Lung (tissue), 11 donors: ENCODE measurements at regions not wholly inside any gene's neighbourhood (a gene's known extent, or its start where the extent isn't known, plus 50 kb on each side); places are given as distances from the start of the nearest gene placed in this dataset.

Experiments
- ATAC-seq: fragments of 200-7000 bp; cut with Tn5 transposase; one replicate; pipeline ENCODE4 v1.9.1; 2020; ENCODE audit warnings: moderate number of reproducible peaks; ENCODE audit not compliant: insufficient read depth, low FRiP score
- DNase-seq, 3 donors: peaks; one replicate each; pipeline ENCODE4 v3.0.0-alpha.2; 2013 to 2017
- H3K27ac ChIP-seq, 2 donors: one replicate each; pipeline ENCODE4 v1.5.1; 2013; ENCODE audit warnings: mild to moderate bottlenecking in 2 of 2, moderate library complexity in 2 of 2, control low read depth in 1 of 2, inconsistent platforms in 1 of 2, low read depth in 1 of 2, low read length in 1 of 2
- H3K27me3 ChIP-seq, 3 donors: one replicate each; pipeline ENCODE4 v1.5.1; 2013; ENCODE audit warnings: low read length in 2 of 3; ENCODE audit not compliant: control insufficient read depth in 3 of 3, insufficient read depth in 3 of 3
- H3K36me3 ChIP-seq, 4 donors: one replicate each; pipeline ENCODE4 v1.5.1; 2013; ENCODE audit warnings: low read length in 4 of 4, mild to moderate bottlenecking in 1 of 4, moderate library complexity in 1 of 4; ENCODE audit not compliant: control insufficient read depth in 4 of 4, insufficient read depth in 4 of 4
- H3K4me1 ChIP-seq, 5 donors: one replicate each; pipeline ENCODE4 v1.5.1; 2013; ENCODE audit warnings: low read length in 5 of 5, mild to moderate bottlenecking in 2 of 5, moderate library complexity in 1 of 5; ENCODE audit not compliant: control insufficient read depth in 5 of 5, insufficient read depth in 5 of 5
- H3K4me3 ChIP-seq: one replicate; pipeline ENCODE4 v1.5.1; 2013; ENCODE audit warnings: mild to moderate bottlenecking, control low read depth, moderate library complexity
- H3K9ac ChIP-seq, 2 donors: one replicate each; pipeline ENCODE4 v1.5.1; 2013; ENCODE audit warnings: low read length in 2 of 2, control low read depth in 1 of 2; ENCODE audit not compliant: insufficient read depth in 1 of 2
- H3K9me3 ChIP-seq, 4 donors: one replicate each; pipeline ENCODE4 v1.5.1; 2013; ENCODE audit warnings: low read length in 3 of 4, mild to moderate bottlenecking in 1 of 4, moderate library complexity in 1 of 4; ENCODE audit not compliant: control insufficient read depth in 4 of 4, insufficient read depth in 3 of 4
- WGBS, 2 donors: extraction: QIAGEN DNeasy Blood & Tissue Kit; methylation state at CpG; one replicate each; pipeline ENCODE4 v1.1.7; 2013; 5-methylcytosine and 5-hydroxymethylcytosine counted together
- TF ChIP-seq, protein P1 (sequence below): IDR thresholded peaks from 2 replicates; pipeline ENCODE4 v1.5.1; 2012; ENCODE audit warnings: mild to moderate bottlenecking; ENCODE audit errors: control extremely low read depth, extremely low read depth
- donor health status: control.
- donor health status: control.
- donor health status: Bipolar disorder and iron deficiency.
- donor health status: healthy.
- donor health status: DM: yes; HTN: yes; CAD: no.

DNA sequence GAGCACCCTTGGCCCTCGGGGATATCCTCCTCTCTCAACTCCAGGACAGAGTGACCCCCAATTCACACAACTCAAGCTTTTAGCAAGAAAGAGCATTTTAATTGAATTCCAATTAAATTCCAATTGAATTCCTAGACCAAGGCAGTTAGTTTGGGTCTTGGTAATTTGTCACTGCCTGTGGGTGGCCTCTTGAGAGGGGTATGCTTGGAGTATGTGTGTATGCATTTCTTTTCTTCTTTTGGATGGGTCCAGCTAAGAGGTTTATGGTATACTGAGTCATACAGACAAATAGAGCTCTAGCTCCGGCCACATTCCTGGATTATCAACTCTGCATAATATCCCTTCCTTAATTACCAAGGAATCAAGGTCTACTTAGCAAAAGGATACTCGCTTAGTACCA is 136.7 kb downstream of the PCTP start:
- Histone ChIP-seq H3K36me3 (no peaks in the 10 kb centered on the region), H3K9ac (no peak overlapping the region), H3K27ac (no peak overlapping the region), H3K9me3 (no peaks in the 10 kb centered on the region), H3K27me3 (no peaks in the 10 kb centered on the region), H3K4me1 (no peaks in the 10 kb centered on the region), H3K4me3 (no peak overlapping the region)
- TF ChIP-seq, protein P1, sequence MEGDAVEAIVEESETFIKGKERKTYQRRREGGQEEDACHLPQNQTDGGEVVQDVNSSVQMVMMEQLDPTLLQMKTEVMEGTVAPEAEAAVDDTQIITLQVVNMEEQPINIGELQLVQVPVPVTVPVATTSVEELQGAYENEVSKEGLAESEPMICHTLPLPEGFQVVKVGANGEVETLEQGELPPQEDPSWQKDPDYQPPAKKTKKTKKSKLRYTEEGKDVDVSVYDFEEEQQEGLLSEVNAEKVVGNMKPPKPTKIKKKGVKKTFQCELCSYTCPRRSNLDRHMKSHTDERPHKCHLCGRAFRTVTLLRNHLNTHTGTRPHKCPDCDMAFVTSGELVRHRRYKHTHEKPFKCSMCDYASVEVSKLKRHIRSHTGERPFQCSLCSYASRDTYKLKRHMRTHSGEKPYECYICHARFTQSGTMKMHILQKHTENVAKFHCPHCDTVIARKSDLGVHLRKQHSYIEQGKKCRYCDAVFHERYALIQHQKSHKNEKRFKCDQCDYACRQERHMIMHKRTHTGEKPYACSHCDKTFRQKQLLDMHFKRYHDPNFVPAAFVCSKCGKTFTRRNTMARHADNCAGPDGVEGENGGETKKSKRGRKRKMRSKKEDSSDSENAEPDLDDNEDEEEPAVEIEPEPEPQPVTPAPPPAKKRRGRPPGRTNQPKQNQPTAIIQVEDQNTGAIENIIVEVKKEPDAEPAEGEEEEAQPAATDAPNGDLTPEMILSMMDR, result no peak
- ATAC-seq (no peak), DNase-seq (no peak)
- 75 to 91% methylated on average over 3 of the region's 3 CpGs for WGBS, 2 donors

DNA sequence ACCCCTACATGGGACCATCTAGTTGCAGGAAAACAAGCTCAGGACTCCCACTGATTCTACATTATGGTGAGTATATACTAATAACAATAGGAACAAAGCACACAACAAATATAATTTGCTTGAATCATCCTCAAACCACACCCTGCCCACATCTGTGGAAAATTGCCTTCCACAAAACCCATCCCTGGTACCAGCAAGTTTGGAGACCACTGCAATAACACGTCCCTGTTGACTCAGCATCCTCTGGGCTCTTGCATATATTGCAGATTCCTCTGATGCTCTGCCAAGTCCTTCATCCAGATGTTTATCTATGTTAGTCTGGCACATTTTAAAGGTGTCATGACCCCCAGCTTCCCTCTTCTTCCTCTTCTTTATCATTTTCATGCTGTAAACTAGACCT is 138.4 kb downstream of the PCTP start:
- ATAC-seq (no peak), DNase-seq (no peak)
- H3K36me3 ChIP-seq, result no peaks in the 10 kb centered on the region
- H3K27ac ChIP-seq, result no peak overlapping the region
- WGBS, 2 donors, result 48 to 54% methylated on average over 1 of the region's 1 CpG
- TF ChIP-seq, protein P1, result no peak
- H3K9me3 ChIP-seq, result no peaks in the 10 kb centered on the region
- H3K4me1 ChIP-seq, result no peaks in the 10 kb centered on the region
- H3K27me3 ChIP-seq, result no peaks in the 10 kb centered on the region
- H3K4me3 ChIP-seq, result no peak overlapping the region
- no peak overlapping the region for H3K9ac ChIP-seq

DNA sequence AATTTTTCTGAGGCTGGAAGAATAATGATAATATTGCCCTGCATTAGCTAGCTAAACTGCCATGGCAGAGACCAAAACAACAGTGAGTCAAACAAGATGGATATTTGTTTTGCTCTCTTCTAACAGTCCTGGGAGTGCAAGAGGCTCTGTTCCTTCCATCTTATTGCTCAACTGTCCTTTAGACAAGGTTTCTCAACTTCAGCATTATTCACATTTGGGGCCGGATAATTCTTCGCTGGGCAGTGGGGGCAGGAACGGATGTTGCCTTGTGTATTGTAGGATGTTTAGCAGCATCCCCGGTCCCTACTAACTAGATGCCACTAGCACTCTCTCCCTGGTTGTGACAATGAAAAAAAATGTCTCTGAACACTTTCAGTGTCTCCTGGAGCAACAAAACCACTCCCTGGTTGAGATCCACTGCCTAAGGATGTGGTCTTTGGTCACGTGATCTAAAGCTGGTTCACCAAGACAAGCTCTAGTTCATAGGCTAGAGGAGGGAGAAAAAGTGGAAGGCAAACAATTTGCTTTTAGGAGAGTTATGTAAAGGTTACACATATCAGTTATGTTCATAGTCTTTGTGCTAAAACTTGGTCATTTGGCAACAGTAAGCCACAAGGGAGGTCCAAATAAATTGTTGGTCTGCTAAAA is 144.4 kb downstream of the PCTP start:
- no peak for DNase-seq
- no peaks in the 10 kb centered on the region for H3K4me1 ChIP-seq
- no peaks in the 10 kb centered on the region for H3K27me3 ChIP-seq
- H3K9ac ChIP-seq, result no peak overlapping the region
- no peak overlapping the region for H3K27ac ChIP-seq
- no peaks in the 10 kb centered on the region for H3K9me3 ChIP-seq
- TF ChIP-seq, protein P1, result no peak
- H3K4me3 ChIP-seq, result no peak overlapping the region
- ATAC-seq, result no peak
- WGBS, 2 donors, result 39 to 72% methylated on average over 5 of the region's 5 CpGs
- no peaks in the 10 kb centered on the region for H3K36me3 ChIP-seq

DNA sequence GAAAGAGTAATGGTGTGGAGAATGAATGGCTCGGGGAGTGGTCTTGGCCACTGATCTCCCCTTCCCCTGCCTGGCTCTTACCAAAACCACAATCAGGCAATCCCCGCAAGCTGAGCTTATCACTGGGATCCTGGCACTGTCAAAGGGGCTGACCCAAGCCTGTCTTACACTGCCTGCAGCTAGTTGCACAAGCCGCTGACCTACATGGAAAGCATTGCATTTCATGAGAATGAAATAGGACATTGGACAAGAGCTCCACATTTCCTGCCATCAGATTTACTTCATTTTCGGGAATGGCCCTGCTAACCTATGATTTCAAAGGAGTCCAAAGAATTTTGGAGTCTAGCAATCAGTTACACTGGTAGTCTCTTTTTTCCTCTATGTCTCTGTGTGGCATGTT is 146.4 kb downstream of the PCTP start:
- ATAC-seq (peak; percentile 34), DNase-seq (no peak)
- no peaks in the 10 kb centered on the region for H3K27me3 ChIP-seq
- TF ChIP-seq, protein P1, result no peak
- no peaks in the 10 kb centered on the region for H3K9me3 ChIP-seq
- H3K27ac ChIP-seq, result no peak overlapping the region
- no peak overlapping the region for H3K4me3 ChIP-seq
- no peaks in the 10 kb centered on the region for H3K4me1 ChIP-seq
- H3K36me3 ChIP-seq, result no peaks in the 10 kb centered on the region
- H3K9ac ChIP-seq, result no peak overlapping the region
- 64 to 84% methylated on average over 4 of the region's 4 CpGs for WGBS, 2 donors
